ENCODE measurements at regions not wholly inside any gene's neighbourhood (a gene's known extent, or its start where the extent isn't known, plus 50 kb on each side); places are given as distances from the start of the nearest gene placed in this dataset.

- no peak for DNase-seq (ENCODE audit: low spot score)
- Mint-ChIP-seq H3K4me1 (ENCODE audit: low read depth) (peaks cover 51% of the 10 kb centered on the region), H3K27me3 (ENCODE audit: low read depth) (no peaks in the 10 kb centered on the region), H3K4me3 (ENCODE audit: unreplicated experiment) (no peak overlapping the region), H3K9me3 (ENCODE audit: low read depth) (no peaks in the 10 kb centered on the region), H3K27ac (ENCODE audit: unreplicated experiment) (peak overlapping the region; percentile 52), H3K36me3 (ENCODE audit: low read depth) (no peaks in the 10 kb centered on the region)
- no peak for TF ChIP-seq CTCF (IDR thresholded peaks at IDR 0.05)
Measured at GRCh38 chr9:130765137-130766020, 69.7 kb upstream of the ABL1 start.

- Mint-ChIP-seq H3K4me3 (ENCODE audit: unreplicated experiment) (no peak overlapping the region), H3K4me1 (ENCODE audit: low read depth) (peaks cover 51% of the 10 kb centered on the region), H3K36me3 (ENCODE audit: low read depth) (no peaks in the 10 kb centered on the region), H3K9me3 (ENCODE audit: low read depth) (no peaks in the 10 kb centered on the region), H3K27ac (ENCODE audit: unreplicated experiment) (peak overlapping the region; percentile 52), H3K27me3 (ENCODE audit: low read depth) (no peaks in the 10 kb centered on the region)
- DNase-seq (ENCODE audit: low spot score) = no peak
- TF ChIP-seq CTCF (IDR thresholded peaks at IDR 0.05) = no peak
Measured at GRCh38 chr9:130766021-130766926, 68.8 kb upstream of the ABL1 start.

DNA sequence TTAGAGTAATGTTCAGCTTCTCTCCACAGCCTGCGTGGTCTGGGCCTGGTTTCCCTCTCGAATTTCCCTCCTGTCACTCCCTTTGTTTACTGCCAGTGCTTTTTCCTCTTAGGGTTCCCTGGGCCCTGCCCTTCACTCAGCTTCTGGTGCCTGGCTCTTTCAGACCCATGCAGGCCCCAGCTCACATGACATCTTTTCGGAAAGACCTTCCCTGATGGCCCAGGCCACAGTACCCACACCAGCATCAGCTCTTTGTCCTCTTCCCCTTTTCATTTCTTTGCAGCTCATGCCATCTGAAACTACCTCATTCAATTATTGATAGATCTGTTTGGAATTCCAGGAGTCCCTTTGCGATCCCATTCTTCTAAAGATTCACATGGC is 68.1 kb upstream of the ABL1 start:
- TF ChIP-seq CTCF (IDR thresholded peaks at IDR 0.05) = no peak
- DNase-seq (ENCODE audit: low spot score) = no peak
- Mint-ChIP-seq H3K36me3 (ENCODE audit: low read depth) (no peaks in the 10 kb centered on the region), H3K9me3 (ENCODE audit: low read depth) (no peaks in the 10 kb centered on the region), H3K4me1 (ENCODE audit: low read depth) (peaks cover 51% of the 10 kb centered on the region), H3K27ac (ENCODE audit: unreplicated experiment) (peak overlapping the region; percentile 30), H3K4me3 (ENCODE audit: unreplicated experiment) (no peak overlapping the region), H3K27me3 (ENCODE audit: low read depth) (no peaks in the 10 kb centered on the region)

- no peak for TF ChIP-seq CTCF (IDR thresholded peaks at IDR 0.05)
- DNase-seq (ENCODE audit: low spot score) = no peak
- H3K27ac Mint-ChIP-seq (ENCODE audit: unreplicated experiment) = peak overlapping the region; percentile 78
- no peaks in the 10 kb centered on the region for H3K27me3 Mint-ChIP-seq (ENCODE audit: low read depth)
- H3K4me1 Mint-ChIP-seq (ENCODE audit: low read depth) = peaks cover 49% of the 10 kb centered on the region
- no peaks in the 10 kb centered on the region for H3K9me3 Mint-ChIP-seq (ENCODE audit: low read depth)
- H3K36me3 Mint-ChIP-seq (ENCODE audit: low read depth) = no peaks in the 10 kb centered on the region
- no peak overlapping the region for H3K4me3 Mint-ChIP-seq (ENCODE audit: unreplicated experiment)
Measured at GRCh38 chr9:130768265-130768664, 66.8 kb upstream of the ABL1 start.

DNA sequence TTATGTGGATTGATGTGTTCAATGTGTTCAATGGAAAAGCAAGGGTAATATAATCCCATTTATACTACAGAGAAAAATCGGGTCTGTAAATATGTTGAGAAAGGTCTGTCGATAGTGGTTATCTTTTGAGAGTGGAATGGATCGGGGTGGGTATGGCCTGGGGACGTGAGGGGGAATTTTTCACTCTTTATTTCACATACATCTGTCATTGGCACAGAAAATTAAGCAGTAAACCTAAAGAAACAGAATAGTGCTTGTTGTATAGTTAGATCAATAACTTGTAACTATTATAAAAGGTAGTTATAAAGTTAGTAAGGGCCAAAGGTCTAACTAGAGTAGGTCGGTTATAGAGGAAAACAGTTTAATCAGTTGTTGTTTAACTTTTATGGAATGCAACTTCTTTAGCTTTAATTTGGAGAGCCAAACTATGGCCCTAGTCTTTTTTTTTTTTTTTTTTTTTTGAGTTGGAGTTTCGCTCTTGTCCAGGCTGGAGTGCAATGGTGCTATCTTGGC is 66.1 kb upstream of the ABL1 start:
- Mint-ChIP-seq H3K27me3 (ENCODE audit: low read depth) (no peaks in the 10 kb centered on the region), H3K9me3 (ENCODE audit: low read depth) (no peaks in the 10 kb centered on the region), H3K27ac (ENCODE audit: unreplicated experiment) (no peak overlapping the region), H3K4me3 (ENCODE audit: unreplicated experiment) (no peak overlapping the region), H3K36me3 (ENCODE audit: low read depth) (no peaks in the 10 kb centered on the region), H3K4me1 (ENCODE audit: low read depth) (peaks cover 45% of the 10 kb centered on the region)
- TF ChIP-seq CTCF (IDR thresholded peaks at IDR 0.05) = no peak
- no peak for DNase-seq (ENCODE audit: low spot score)

Measured in chondrocyte (in vitro differentiated cells).